WTC11 (cell line): ENCODE measurements at regions not wholly inside any gene's neighbourhood (a gene's known extent, or its start where the extent isn't known, plus 50 kb on each side); places are given as distances from the start of the nearest gene placed in this dataset.

Source experiments
- ATAC-seq: fragments of 200-7000 bp; cut with Tn5 transposase; 2 replicates; pipeline ENCODE4 v1.10.0; 2021; ENCODE audit warnings: mild to moderate bottlenecking, moderate library complexity
- CTCF ChIA-PET: fragments of 300-600 bp; sonication (Branson Sonifier 250); formaldehyde crosslinking; loops from one replicate; lab custom pipeline; 2021; ENCODE audit warnings: antibody characterized with exemption; lab: Charles Lee
- POLR2A ChIA-PET: fragments of 350-600 bp; sonication (Branson Sonifier 250); formaldehyde crosslinking; loops from one replicate; lab custom pipeline; 2021; ENCODE audit warnings: antibody characterized with exemption; lab: Charles Lee
- DNase-seq: peaks from one replicate; pipeline ENCODE4 v3.0.0; 2021; ENCODE audit warnings: low spot score
- H3K27ac Mint-ChIP-seq: 2 replicates; pipeline ENCODE4 v1.8.0; 2021; ENCODE audit warnings: mixed read lengths
- H3K27me3 Mint-ChIP-seq: 2 replicates; pipeline ENCODE4 v1.8.0; 2021; ENCODE audit warnings: low read depth, mild to moderate bottlenecking, moderate library complexity, mixed read lengths
- H3K36me3 Mint-ChIP-seq: 2 replicates; pipeline ENCODE4 v1.8.0; 2021; ENCODE audit warnings: mixed read lengths
- H3K4me1 Mint-ChIP-seq: 2 replicates; pipeline ENCODE4 v1.8.0; 2022; ENCODE audit warnings: mixed read lengths
- H3K4me3 Mint-ChIP-seq: 2 replicates; pipeline ENCODE4 v1.8.0; 2021; ENCODE audit warnings: mild to moderate bottlenecking, moderate library complexity, mixed read lengths
- H3K9me3 Mint-ChIP-seq: 2 replicates; pipeline ENCODE4 v1.8.0; 2021; ENCODE audit warnings: mixed read lengths
- ATF1 ChIP-seq: sonication (generic); formaldehyde crosslinking; IDR thresholded peaks from 2 replicates; pipeline ENCODE4 v1.8.1; 2023; ENCODE audit warnings: mild to moderate bottlenecking, moderate library complexity, missing genetic modification reagents
- CREB1 ChIP-seq: sonication (generic); formaldehyde crosslinking; IDR thresholded peaks from 2 replicates; pipeline ENCODE4 v1.8.0; 2023; ENCODE audit warnings: mild to moderate bottlenecking, missing genetic modification reagents
- CREM ChIP-seq: sonication (generic); formaldehyde crosslinking; IDR thresholded peaks from 2 replicates; pipeline ENCODE4 v1.8.1; 2022; ENCODE audit warnings: mild to moderate bottlenecking, missing genetic modification reagents, moderate library complexity
- EMX1 ChIP-seq: fragments of 250-450 bp; sonication (Bioruptor Pico); IDR thresholded peaks from 2 replicates; pipeline ENCODE4 v1.8.0; 2021; ENCODE audit warnings: mild to moderate bottlenecking
- ESRRA ChIP-seq: sonication (generic); formaldehyde crosslinking; IDR thresholded peaks from 2 replicates; pipeline ENCODE4 v1.8.1; 2022; ENCODE audit warnings: mild to moderate bottlenecking, missing genetic modification reagents, borderline replicate concordance
- FOXJ3 ChIP-seq: sonication (generic); formaldehyde crosslinking; IDR thresholded peaks from 2 replicates; pipeline ENCODE4 v1.9.0; 2021; ENCODE audit warnings: missing genetic modification reagents, mild to moderate bottlenecking, borderline replicate concordance
- FOXP1 ChIP-seq: sonication (generic); formaldehyde crosslinking; IDR thresholded peaks from 2 replicates; pipeline ENCODE4 v1.8.0; 2022; ENCODE audit warnings: missing genetic modification reagents, mild to moderate bottlenecking, moderate library complexity, borderline replicate concordance
- GTF2I ChIP-seq: fragments of 250-450 bp; sonication (Bioruptor Pico); conservative IDR thresholded peaks from 2 replicates; pipeline ENCODE4 v1.4.0; 2021; ENCODE audit warnings: mild to moderate bottlenecking
- JUN ChIP-seq: sonication (generic); formaldehyde crosslinking; IDR thresholded peaks from 2 replicates; pipeline ENCODE4 v1.8.0; 2023; ENCODE audit warnings: mild to moderate bottlenecking, missing genetic modification reagents
- SOX15 ChIP-seq: fragments of 250-450 bp; sonication (Bioruptor Pico); IDR thresholded peaks from 2 replicates; pipeline ENCODE4 v1.9.0; 2021; ENCODE audit warnings: mild to moderate bottlenecking
- TP53 ChIP-seq: sonication (generic); formaldehyde crosslinking; IDR thresholded peaks from 2 replicates; pipeline ENCODE4 v1.8.1; 2023; ENCODE audit warnings: mild to moderate bottlenecking, missing genetic modification reagents
- ZBTB21 ChIP-seq: sonication (generic); formaldehyde crosslinking; IDR thresholded peaks from 2 replicates; pipeline ENCODE4 v1.8.1; 2023; ENCODE audit warnings: mild to moderate bottlenecking, missing genetic modification reagents, borderline replicate concordance
- TF ChIP-seq, protein P1 (sequence below): sonication (generic); formaldehyde crosslinking; IDR thresholded peaks from 2 replicates; pipeline ENCODE4 v1.8.0; 2022; ENCODE audit warnings: mild to moderate bottlenecking, missing genetic modification reagents
- TF ChIP-seq, protein P2 (sequence below): sonication (generic); formaldehyde crosslinking; IDR thresholded peaks from 2 replicates; pipeline ENCODE4 v1.8.1; 2023; ENCODE audit warnings: mild to moderate bottlenecking, missing genetic modification reagents
- TF ChIP-seq, protein P3 (sequence below): sonication (generic); formaldehyde crosslinking; IDR thresholded peaks from 2 replicates; pipeline ENCODE4 v1.8.1; 2023; ENCODE audit warnings: mild to moderate bottlenecking, missing genetic modification reagents
- TF ChIP-seq, protein P4 (sequence below): sonication (generic); formaldehyde crosslinking; IDR thresholded peaks from 2 replicates; pipeline ENCODE4 v1.8.1; 2022; ENCODE audit warnings: low read depth, missing genetic modification reagents, borderline replicate concordance
- TF ChIP-seq, protein P5 (sequence below): sonication (generic); formaldehyde crosslinking; IDR thresholded peaks from 2 replicates; pipeline ENCODE4 v1.8.1; 2023; ENCODE audit warnings: mild to moderate bottlenecking, missing genetic modification reagents, moderate library complexity
- TF ChIP-seq, protein P6 (sequence below): fragments of 250-450 bp; sonication (Bioruptor Pico); IDR thresholded peaks from 2 replicates; pipeline ENCODE4 v1.8.0; 2021; ENCODE audit warnings: mild to moderate bottlenecking
- TF ChIP-seq, protein P7 (sequence below): sonication (generic); formaldehyde crosslinking; IDR thresholded peaks from 2 replicates; pipeline ENCODE4 v1.8.1; 2022; ENCODE audit warnings: low read depth, mild to moderate bottlenecking, moderate library complexity, missing genetic modification reagents, borderline replicate concordance

DNA sequence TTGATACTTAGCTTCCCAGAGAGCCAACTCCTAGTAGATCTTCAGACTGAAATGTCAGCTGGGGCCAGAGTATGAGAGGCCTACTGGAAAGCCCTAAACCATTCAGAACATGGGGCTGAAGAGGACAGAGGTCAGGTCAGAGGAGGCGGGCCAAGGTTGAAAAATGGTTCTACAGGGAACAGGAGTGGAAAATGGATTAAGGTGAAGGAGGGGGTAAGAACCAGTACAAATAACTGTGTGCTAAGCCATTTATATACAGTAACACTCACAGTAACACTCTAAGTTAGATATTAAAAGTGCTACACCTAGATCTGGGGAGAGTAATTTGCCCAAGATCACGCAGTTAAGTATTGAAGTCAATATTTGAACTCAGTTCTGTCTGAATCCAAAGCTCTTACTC, 313.2 kb upstream of the MAP3K7 start:
- ChIA-PET POLR2A (no interaction called here), CTCF (no interaction called here)
- ATAC-seq (no peak), DNase-seq (no peak)
- Mint-ChIP-seq H3K4me1 (peaks cover 25% of the 10 kb centered on the region), H3K9me3 (peaks cover 9% of the 10 kb centered on the region), H3K27me3 (no peaks in the 10 kb centered on the region; the same call in 1 of the 2 replicates), H3K36me3 (no peaks in the 10 kb centered on the region), H3K27ac (no peak overlapping the region), H3K4me3 (no peak overlapping the region)
- no peak for TF ChIP-seq EMX1 (CRISPR knock-in tag)
- TF ChIP-seq, protein P1, sequence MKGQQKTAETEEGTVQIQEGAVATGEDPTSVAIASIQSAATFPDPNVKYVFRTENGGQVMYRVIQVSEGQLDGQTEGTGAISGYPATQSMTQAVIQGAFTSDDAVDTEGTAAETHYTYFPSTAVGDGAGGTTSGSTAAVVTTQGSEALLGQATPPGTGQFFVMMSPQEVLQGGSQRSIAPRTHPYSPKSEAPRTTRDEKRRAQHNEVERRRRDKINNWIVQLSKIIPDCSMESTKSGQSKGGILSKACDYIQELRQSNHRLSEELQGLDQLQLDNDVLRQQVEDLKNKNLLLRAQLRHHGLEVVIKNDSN (CRISPR knock-in tag), result no peak
- no peak for TF ChIP-seq ZBTB21 (CRISPR knock-in tag)
- no peak for TF ChIP-seq FOXJ3 (CRISPR knock-in tag)
- no peak for TF ChIP-seq ESRRA (CRISPR knock-in tag)
- no peak for TF ChIP-seq TP53 (CRISPR knock-in tag)
- no peak for TF ChIP-seq CREM (CRISPR knock-in tag)
- TF ChIP-seq, protein P2, sequence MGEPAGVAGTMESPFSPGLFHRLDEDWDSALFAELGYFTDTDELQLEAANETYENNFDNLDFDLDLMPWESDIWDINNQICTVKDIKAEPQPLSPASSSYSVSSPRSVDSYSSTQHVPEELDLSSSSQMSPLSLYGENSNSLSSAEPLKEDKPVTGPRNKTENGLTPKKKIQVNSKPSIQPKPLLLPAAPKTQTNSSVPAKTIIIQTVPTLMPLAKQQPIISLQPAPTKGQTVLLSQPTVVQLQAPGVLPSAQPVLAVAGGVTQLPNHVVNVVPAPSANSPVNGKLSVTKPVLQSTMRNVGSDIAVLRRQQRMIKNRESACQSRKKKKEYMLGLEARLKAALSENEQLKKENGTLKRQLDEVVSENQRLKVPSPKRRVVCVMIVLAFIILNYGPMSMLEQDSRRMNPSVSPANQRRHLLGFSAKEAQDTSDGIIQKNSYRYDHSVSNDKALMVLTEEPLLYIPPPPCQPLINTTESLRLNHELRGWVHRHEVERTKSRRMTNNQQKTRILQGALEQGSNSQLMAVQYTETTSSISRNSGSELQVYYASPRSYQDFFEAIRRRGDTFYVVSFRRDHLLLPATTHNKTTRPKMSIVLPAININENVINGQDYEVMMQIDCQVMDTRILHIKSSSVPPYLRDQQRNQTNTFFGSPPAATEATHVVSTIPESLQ (CRISPR knock-in tag), result no peak
- TF ChIP-seq, protein P3, sequence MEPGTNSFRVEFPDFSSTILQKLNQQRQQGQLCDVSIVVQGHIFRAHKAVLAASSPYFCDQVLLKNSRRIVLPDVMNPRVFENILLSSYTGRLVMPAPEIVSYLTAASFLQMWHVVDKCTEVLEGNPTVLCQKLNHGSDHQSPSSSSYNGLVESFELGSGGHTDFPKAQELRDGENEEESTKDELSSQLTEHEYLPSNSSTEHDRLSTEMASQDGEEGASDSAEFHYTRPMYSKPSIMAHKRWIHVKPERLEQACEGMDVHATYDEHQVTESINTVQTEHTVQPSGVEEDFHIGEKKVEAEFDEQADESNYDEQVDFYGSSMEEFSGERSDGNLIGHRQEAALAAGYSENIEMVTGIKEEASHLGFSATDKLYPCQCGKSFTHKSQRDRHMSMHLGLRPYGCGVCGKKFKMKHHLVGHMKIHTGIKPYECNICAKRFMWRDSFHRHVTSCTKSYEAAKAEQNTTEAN, result no peak
- TF ChIP-seq FOXP1 (CRISPR knock-in tag), result no peak
- no peak for TF ChIP-seq SOX15 (CRISPR knock-in tag)
- TF ChIP-seq, protein P4, sequence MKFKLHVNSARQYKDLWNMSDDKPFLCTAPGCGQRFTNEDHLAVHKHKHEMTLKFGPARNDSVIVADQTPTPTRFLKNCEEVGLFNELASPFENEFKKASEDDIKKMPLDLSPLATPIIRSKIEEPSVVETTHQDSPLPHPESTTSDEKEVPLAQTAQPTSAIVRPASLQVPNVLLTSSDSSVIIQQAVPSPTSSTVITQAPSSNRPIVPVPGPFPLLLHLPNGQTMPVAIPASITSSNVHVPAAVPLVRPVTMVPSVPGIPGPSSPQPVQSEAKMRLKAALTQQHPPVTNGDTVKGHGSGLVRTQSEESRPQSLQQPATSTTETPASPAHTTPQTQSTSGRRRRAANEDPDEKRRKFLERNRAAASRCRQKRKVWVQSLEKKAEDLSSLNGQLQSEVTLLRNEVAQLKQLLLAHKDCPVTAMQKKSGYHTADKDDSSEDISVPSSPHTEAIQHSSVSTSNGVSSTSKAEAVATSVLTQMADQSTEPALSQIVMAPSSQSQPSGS (CRISPR knock-in tag), result no peak
- TF ChIP-seq GTF2I (CRISPR knock-in tag), result no peak
- TF ChIP-seq CREB1 (CRISPR knock-in tag), result no peak
- TF ChIP-seq JUN, result no peak
- TF ChIP-seq, protein P5, sequence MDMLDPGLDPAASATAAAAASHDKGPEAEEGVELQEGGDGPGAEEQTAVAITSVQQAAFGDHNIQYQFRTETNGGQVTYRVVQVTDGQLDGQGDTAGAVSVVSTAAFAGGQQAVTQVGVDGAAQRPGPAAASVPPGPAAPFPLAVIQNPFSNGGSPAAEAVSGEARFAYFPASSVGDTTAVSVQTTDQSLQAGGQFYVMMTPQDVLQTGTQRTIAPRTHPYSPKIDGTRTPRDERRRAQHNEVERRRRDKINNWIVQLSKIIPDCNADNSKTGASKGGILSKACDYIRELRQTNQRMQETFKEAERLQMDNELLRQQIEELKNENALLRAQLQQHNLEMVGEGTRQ (CRISPR knock-in tag), result no peak
- TF ChIP-seq, protein P6, sequence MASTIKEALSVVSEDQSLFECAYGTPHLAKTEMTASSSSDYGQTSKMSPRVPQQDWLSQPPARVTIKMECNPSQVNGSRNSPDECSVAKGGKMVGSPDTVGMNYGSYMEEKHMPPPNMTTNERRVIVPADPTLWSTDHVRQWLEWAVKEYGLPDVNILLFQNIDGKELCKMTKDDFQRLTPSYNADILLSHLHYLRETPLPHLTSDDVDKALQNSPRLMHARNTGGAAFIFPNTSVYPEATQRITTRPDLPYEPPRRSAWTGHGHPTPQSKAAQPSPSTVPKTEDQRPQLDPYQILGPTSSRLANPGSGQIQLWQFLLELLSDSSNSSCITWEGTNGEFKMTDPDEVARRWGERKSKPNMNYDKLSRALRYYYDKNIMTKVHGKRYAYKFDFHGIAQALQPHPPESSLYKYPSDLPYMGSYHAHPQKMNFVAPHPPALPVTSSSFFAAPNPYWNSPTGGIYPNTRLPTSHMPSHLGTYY (CRISPR knock-in tag), result no peak
- TF ChIP-seq, protein P7, sequence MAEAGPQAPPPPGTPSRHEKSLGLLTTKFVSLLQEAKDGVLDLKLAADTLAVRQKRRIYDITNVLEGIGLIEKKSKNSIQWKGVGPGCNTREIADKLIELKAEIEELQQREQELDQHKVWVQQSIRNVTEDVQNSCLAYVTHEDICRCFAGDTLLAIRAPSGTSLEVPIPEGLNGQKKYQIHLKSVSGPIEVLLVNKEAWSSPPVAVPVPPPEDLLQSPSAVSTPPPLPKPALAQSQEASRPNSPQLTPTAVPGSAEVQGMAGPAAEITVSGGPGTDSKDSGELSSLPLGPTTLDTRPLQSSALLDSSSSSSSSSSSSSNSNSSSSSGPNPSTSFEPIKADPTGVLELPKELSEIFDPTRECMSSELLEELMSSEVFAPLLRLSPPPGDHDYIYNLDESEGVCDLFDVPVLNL, result no peak
- TF ChIP-seq ATF1 (CRISPR knock-in tag), result no peak
